ENCODE measurements at regions not wholly inside any gene's neighbourhood (a gene's known extent, or its start where the extent isn't known, plus 50 kb on each side); places are given as distances from the start of the nearest gene placed in this dataset.

GRCh38 chr1:96059276-96059675 is 662.3 kb upstream of the PTBP2 start:
- Histone ChIP-seq H2AFZ (no peak overlapping the region), H3K4me1 (ENCODE audit: insufficient read depth) (no peaks in the 10 kb centered on the region), H3K9me3 (ENCODE audit: low read depth) (no peaks in the 10 kb centered on the region), H3K4me3 (no peak overlapping the region), H3K36me3 (ENCODE audit: low read depth) (no peaks in the 10 kb centered on the region), H3F3A (ENCODE audit: insufficient read depth) (no peaks in the 10 kb centered on the region), H3K79me2 (ENCODE audit: insufficient read depth) (no peaks in the 10 kb centered on the region), H3K27ac (no peak overlapping the region), H3K9ac (no peak overlapping the region), H3K27me3 (replicated peaks; ENCODE audit: insufficient read depth) (no peaks in the 10 kb centered on the region), H3K4me2 (ENCODE audit: unreplicated experiment) (no peak overlapping the region), H3K9me2 (ENCODE audit: insufficient read depth) (no peaks in the 10 kb centered on the region), H4K20me1 (ENCODE audit: insufficient read depth) (no peaks in the 10 kb centered on the region)
- in situ Hi-C loops (cut with MboI) = no loop called here
- WGBS, 2 experiments (ENCODE audit: low coverage in 1 of 2, low lambda C conversion rate in 2 of 2, missing lambda C conversion rate in 2 of 2) = 0 to 10% methylated on average over 1 of the region's 1 CpG
- no peak for DNase-seq
- TF ChIP-seq EZH2 (IDR thresholded peaks at IDR 0.05; ENCODE audit: insufficient read depth, poor library complexity, severe bottlenecking) (no peak), EZH2phosphoT487 (IDR thresholded peaks at IDR 0.05; ENCODE audit: insufficient read depth, low read depth) (no peak)

- Histone ChIP-seq H3K27me3 (replicated peaks; ENCODE audit: insufficient read depth) (no peaks in the 10 kb centered on the region), H3K4me1 (ENCODE audit: insufficient read depth) (no peaks in the 10 kb centered on the region), H3K4me3 (no peak overlapping the region), H3K9ac (no peak overlapping the region), H3K4me2 (ENCODE audit: unreplicated experiment) (no peak overlapping the region), H2AFZ (no peak overlapping the region), H3F3A (ENCODE audit: insufficient read depth) (no peaks in the 10 kb centered on the region), H3K9me2 (ENCODE audit: insufficient read depth) (no peaks in the 10 kb centered on the region), H3K27ac (no peak overlapping the region), H4K20me1 (ENCODE audit: insufficient read depth) (no peaks in the 10 kb centered on the region), H3K9me3 (ENCODE audit: low read depth) (no peaks in the 10 kb centered on the region), H3K36me3 (ENCODE audit: low read depth) (no peaks in the 10 kb centered on the region), H3K79me2 (ENCODE audit: insufficient read depth) (no peaks in the 10 kb centered on the region)
- DNase-seq = no peak
- WGBS, 2 experiments (ENCODE audit: low coverage in 1 of 2, low lambda C conversion rate in 2 of 2, missing lambda C conversion rate in 2 of 2) = 28 to 42% methylated on average over 3 of the region's 3 CpGs
- no peak for TF ChIP-seq EZH2phosphoT487 (IDR thresholded peaks at IDR 0.05; ENCODE audit: insufficient read depth, low read depth)
- no peak for TF ChIP-seq EZH2 (IDR thresholded peaks at IDR 0.05; ENCODE audit: insufficient read depth, poor library complexity, severe bottlenecking)
- in situ Hi-C loops (cut with MboI) = no loop called here
Measured at GRCh38 chr1:96059736-96060135, 661.8 kb upstream of the PTBP2 start.

- Histone ChIP-seq H3K9ac (no peak overlapping the region), H2AFZ (no peak overlapping the region), H3F3A (ENCODE audit: insufficient read depth) (no peaks in the 10 kb centered on the region), H4K20me1 (ENCODE audit: insufficient read depth) (no peaks in the 10 kb centered on the region), H3K27ac (no peak overlapping the region), H3K9me3 (ENCODE audit: low read depth) (no peaks in the 10 kb centered on the region), H3K4me2 (ENCODE audit: unreplicated experiment) (no peak overlapping the region), H3K27me3 (replicated peaks; ENCODE audit: insufficient read depth) (no peaks in the 10 kb centered on the region), H3K9me2 (ENCODE audit: insufficient read depth) (no peaks in the 10 kb centered on the region), H3K79me2 (ENCODE audit: insufficient read depth) (no peaks in the 10 kb centered on the region), H3K4me3 (no peak overlapping the region), H3K36me3 (ENCODE audit: low read depth) (no peaks in the 10 kb centered on the region), H3K4me1 (ENCODE audit: insufficient read depth) (no peaks in the 10 kb centered on the region)
- 31 to 35% methylated on average over 6 of the region's 6 CpGs for WGBS, 2 experiments (ENCODE audit: low coverage in 1 of 2, low lambda C conversion rate in 2 of 2, missing lambda C conversion rate in 2 of 2)
- in situ Hi-C loops (cut with MboI) = no loop called here
- TF ChIP-seq EZH2 (IDR thresholded peaks at IDR 0.05; ENCODE audit: insufficient read depth, poor library complexity, severe bottlenecking) = no peak
- no peak for TF ChIP-seq EZH2phosphoT487 (IDR thresholded peaks at IDR 0.05; ENCODE audit: insufficient read depth, low read depth)
- DNase-seq = no peak
Measured at GRCh38 chr1:96060621-96061020, 661.0 kb upstream of the PTBP2 start.

- H3K4me2 ChIP-seq (ENCODE audit: unreplicated experiment) = no peak overlapping the region
- no peaks in the 10 kb centered on the region for H3F3A ChIP-seq (ENCODE audit: insufficient read depth)
- no peaks in the 10 kb centered on the region for H3K4me1 ChIP-seq (ENCODE audit: insufficient read depth)
- TF ChIP-seq EZH2 (IDR thresholded peaks at IDR 0.05; ENCODE audit: insufficient read depth, poor library complexity, severe bottlenecking) (no peak), EZH2phosphoT487 (IDR thresholded peaks at IDR 0.05; ENCODE audit: insufficient read depth, low read depth) (no peak)
- no peak overlapping the region for H2AFZ ChIP-seq
- H3K9me3 ChIP-seq (ENCODE audit: low read depth) = no peaks in the 10 kb centered on the region
- in situ Hi-C loops (cut with MboI) = no loop called here
- no peaks in the 10 kb centered on the region for H3K27me3 ChIP-seq (replicated peaks; ENCODE audit: insufficient read depth)
- H3K9me2 ChIP-seq (ENCODE audit: insufficient read depth) = no peaks in the 10 kb centered on the region
- no peaks in the 10 kb centered on the region for H3K79me2 ChIP-seq (ENCODE audit: insufficient read depth)
- H3K27ac ChIP-seq = no peak overlapping the region
- no peak overlapping the region for H3K9ac ChIP-seq
- no peak overlapping the region for H3K4me3 ChIP-seq
- H3K36me3 ChIP-seq (ENCODE audit: low read depth) = no peaks in the 10 kb centered on the region
- DNase-seq = peak; percentile 7
- WGBS, 2 experiments (ENCODE audit: low coverage in 1 of 2, low lambda C conversion rate in 2 of 2, missing lambda C conversion rate in 2 of 2) = 12 to 16% methylated on average over 3 of the region's 3 CpGs
- H4K20me1 ChIP-seq (ENCODE audit: insufficient read depth) = no peaks in the 10 kb centered on the region
Measured at GRCh38 chr1:96072021-96072420, 649.6 kb upstream of the PTBP2 start.

- Histone ChIP-seq H3F3A (ENCODE audit: insufficient read depth) (no peaks in the 10 kb centered on the region), H3K27ac (no peak overlapping the region), H3K27me3 (replicated peaks; ENCODE audit: insufficient read depth) (no peaks in the 10 kb centered on the region), H3K36me3 (ENCODE audit: low read depth) (no peaks in the 10 kb centered on the region), H3K4me2 (ENCODE audit: unreplicated experiment) (no peak overlapping the region), H3K9me3 (ENCODE audit: low read depth) (no peaks in the 10 kb centered on the region), H3K9ac (no peak overlapping the region), H3K79me2 (ENCODE audit: insufficient read depth) (no peaks in the 10 kb centered on the region), H4K20me1 (ENCODE audit: insufficient read depth) (no peaks in the 10 kb centered on the region), H3K4me1 (ENCODE audit: insufficient read depth) (no peaks in the 10 kb centered on the region), H2AFZ (no peak overlapping the region), H3K4me3 (no peak overlapping the region), H3K9me2 (ENCODE audit: insufficient read depth) (no peaks in the 10 kb centered on the region)
- DNase-seq = no peak
- TF ChIP-seq EZH2 (IDR thresholded peaks at IDR 0.05; ENCODE audit: insufficient read depth, poor library complexity, severe bottlenecking) (no peak), EZH2phosphoT487 (IDR thresholded peaks at IDR 0.05; ENCODE audit: insufficient read depth, low read depth) (no peak)
- in situ Hi-C loops (cut with MboI) = no loop called here
- 70 to 77% methylated on average over 1 of the region's 1 CpG for WGBS, 2 experiments (ENCODE audit: low coverage in 1 of 2, low lambda C conversion rate in 2 of 2, missing lambda C conversion rate in 2 of 2)
Measured at GRCh38 chr1:96073100-96073499, 648.5 kb upstream of the PTBP2 start.
